HEK293T (cell line): ENCODE measurements at regions not wholly inside any gene's neighbourhood (a gene's known extent, or its start where the extent isn't known, plus 50 kb on each side); places are given as distances from the start of the nearest gene placed in this dataset.

ENCODE experiments used
- ARNT ChIP-seq: fragments of 450-650 bp; IDR thresholded peaks from 2 replicates; pipeline ENCODE4 v1.6.1; 2017; ENCODE audit warnings: mild to moderate bottlenecking
- BHLHE40 ChIP-seq: fragments of 450-650 bp; IDR thresholded peaks from 2 replicates; pipeline ENCODE4 v1.6.1; 2016; ENCODE audit warnings: mild to moderate bottlenecking, moderate library complexity, borderline replicate concordance
- CTBP1 ChIP-seq: fragments of 450-650 bp; IDR thresholded peaks from 2 replicates; pipeline ENCODE4 v1.6.1; 2016; ENCODE audit warnings: borderline replicate concordance
- ELF4 ChIP-seq: fragments of 450-650 bp; IDR thresholded peaks from 2 replicates; pipeline ENCODE4 v1.6.1; 2017; ENCODE audit warnings: antibody characterized with exemption
- FOXK2 ChIP-seq: fragments of 450-650 bp; IDR thresholded peaks from 2 replicates; pipeline ENCODE4 v1.6.1; 2016; ENCODE audit warnings: mild to moderate bottlenecking
- FOXM1 ChIP-seq: fragments of 450-650 bp; IDR thresholded peaks from 2 replicates; pipeline ENCODE4 v1.6.1; 2017; ENCODE audit warnings: mild to moderate bottlenecking, borderline replicate concordance
- HDGF ChIP-seq: fragments of 450-650 bp; IDR thresholded peaks from 2 replicates; pipeline ENCODE4 v1.6.1; 2017; ENCODE audit warnings: antibody characterized with exemption, borderline replicate concordance
- SP1 ChIP-seq: fragments of 450-650 bp; IDR thresholded peaks from 2 replicates; pipeline ENCODE4 v1.6.1; 2017
- SUZ12 ChIP-seq: fragments of 450-650 bp; IDR thresholded peaks from 2 replicates; pipeline ENCODE4 v1.6.1; 2016; ENCODE audit warnings: mild to moderate bottlenecking
- TARDBP ChIP-seq: fragments of 450-650 bp; IDR thresholded peaks from 2 replicates; pipeline ENCODE4 v1.6.1; 2016
- TF ChIP-seq, protein P1 (sequence below): fragments of 450-650 bp; IDR thresholded peaks from 2 replicates; pipeline ENCODE4 v1.6.1; 2016

DNA sequence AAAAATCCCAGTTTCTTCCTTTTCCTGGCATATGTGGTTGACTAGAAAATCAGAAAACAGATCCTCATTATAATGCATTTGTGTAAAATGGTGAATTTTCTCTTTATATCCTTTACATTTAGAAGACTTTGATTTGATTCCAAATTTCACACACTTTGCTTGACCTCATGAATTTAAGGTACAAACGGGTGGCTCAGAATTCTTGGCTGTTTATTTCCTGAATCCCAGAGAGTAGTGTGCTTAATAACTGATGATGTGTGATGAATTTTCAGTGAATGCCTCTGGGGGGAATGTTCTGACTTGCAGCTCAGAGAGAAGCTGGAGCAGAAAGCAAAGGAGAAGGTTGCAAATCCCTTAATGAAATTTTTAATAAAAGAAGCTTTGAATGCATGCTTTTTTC is 126.8 kb downstream of the SPATA31D1 start:
- TF ChIP-seq ARNT (no peak), SUZ12 (no peak), FOXM1 (no peak), SP1 (no peak), BHLHE40 (no peak), HDGF (no peak), TARDBP (no peak), CTBP1 (no peak), FOXK2 (no peak), ELF4 (no peak)
- TF ChIP-seq, protein P1, sequence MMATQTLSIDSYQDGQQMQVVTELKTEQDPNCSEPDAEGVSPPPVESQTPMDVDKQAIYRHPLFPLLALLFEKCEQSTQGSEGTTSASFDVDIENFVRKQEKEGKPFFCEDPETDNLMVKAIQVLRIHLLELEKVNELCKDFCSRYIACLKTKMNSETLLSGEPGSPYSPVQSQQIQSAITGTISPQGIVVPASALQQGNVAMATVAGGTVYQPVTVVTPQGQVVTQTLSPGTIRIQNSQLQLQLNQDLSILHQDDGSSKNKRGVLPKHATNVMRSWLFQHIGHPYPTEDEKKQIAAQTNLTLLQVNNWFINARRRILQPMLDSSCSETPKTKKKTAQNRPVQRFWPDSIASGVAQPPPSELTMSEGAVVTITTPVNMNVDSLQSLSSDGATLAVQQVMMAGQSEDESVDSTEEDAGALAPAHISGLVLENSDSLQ, result no peak
